PC-3 (cell line): ENCODE measurements at regions not wholly inside any gene's neighbourhood (a gene's known extent, or its start where the extent isn't known, plus 50 kb on each side); places are given as distances from the start of the nearest gene placed in this dataset.

Source experiments
- CTCF ChIP-seq: fragments of 300-600 bp; sonication (generic); conservative IDR thresholded peaks from 2 replicates; pipeline ENCODE4 v1.5.1; 2017; ENCODE audit warnings: antibody characterized with exemption, low read depth, mild to moderate bottlenecking, low read length
- EZH2 ChIP-seq: fragments of 300-600 bp; sonication (generic); IDR thresholded peaks from one replicate; pipeline ENCODE4 v1.6.1; 2017; ENCODE audit warnings: antibody characterized with exemption, mild to moderate bottlenecking, low read length; ENCODE audit not compliant: unreplicated experiment
- EZH2phosphoT487 ChIP-seq: fragments of 300-600 bp; sonication (generic); IDR thresholded peaks from 2 replicates; pipeline ENCODE4 v1.6.1; 2018; ENCODE audit warnings: mild to moderate bottlenecking, antibody characterized with exemption, low read length, borderline replicate concordance

GRCh38 chr2:122800781-122801180 lies 1045.3 kb downstream of the TSN start:
- TF ChIP-seq CTCF (no peak), EZH2 (no peak), EZH2phosphoT487 (no peak)
